ENCODE measurements at regions not wholly inside any gene's neighbourhood (a gene's known extent, or its start where the extent isn't known, plus 50 kb on each side); places are given as distances from the start of the nearest gene placed in this dataset.

DNA sequence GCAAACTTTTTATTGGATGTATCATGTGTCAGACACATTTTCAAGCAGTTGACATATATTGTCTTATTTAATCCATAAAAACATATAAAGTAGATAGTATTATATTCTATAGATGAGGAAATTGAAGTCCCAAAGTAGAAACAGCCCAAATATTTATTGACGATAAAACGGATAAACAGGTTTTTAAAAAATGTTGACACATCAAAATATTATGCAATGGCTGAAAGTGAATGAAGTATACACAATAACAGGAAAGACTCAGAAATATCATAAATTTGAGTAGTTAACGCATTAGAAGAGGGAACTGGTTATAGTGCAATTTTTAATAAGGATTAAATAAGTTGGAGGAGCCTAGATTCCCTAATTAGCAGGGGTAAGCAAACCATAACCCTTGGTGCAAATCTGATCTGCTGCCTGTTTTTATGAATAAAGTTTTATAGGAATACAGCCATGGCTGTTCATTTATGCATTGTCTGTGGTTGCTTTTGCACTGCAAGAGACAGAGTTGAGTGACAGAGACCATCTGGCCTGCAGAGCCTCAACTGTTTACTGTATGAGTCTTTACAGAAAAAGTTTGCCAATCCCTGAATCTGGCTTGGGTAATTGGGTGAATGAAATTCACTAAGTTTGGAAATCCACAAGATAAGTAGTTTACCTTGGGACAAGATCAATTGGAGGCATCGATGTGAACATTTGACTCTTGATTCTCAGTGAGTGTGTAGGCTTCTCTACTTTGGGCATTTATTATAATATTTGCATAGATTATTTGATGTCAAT lies 50.6 kb upstream of the EXOC2 start:
- TF ChIP-seq, protein P1, sequence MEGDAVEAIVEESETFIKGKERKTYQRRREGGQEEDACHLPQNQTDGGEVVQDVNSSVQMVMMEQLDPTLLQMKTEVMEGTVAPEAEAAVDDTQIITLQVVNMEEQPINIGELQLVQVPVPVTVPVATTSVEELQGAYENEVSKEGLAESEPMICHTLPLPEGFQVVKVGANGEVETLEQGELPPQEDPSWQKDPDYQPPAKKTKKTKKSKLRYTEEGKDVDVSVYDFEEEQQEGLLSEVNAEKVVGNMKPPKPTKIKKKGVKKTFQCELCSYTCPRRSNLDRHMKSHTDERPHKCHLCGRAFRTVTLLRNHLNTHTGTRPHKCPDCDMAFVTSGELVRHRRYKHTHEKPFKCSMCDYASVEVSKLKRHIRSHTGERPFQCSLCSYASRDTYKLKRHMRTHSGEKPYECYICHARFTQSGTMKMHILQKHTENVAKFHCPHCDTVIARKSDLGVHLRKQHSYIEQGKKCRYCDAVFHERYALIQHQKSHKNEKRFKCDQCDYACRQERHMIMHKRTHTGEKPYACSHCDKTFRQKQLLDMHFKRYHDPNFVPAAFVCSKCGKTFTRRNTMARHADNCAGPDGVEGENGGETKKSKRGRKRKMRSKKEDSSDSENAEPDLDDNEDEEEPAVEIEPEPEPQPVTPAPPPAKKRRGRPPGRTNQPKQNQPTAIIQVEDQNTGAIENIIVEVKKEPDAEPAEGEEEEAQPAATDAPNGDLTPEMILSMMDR (IDR thresholded peaks at IDR 0.05 in 2 of 3, conservative IDR thresholded peaks at IDR 0.05 in 1 of 3; ENCODE audit: borderline replicate concordance in 1 of 3, insufficient read depth in 1 of 3, low read depth in 2 of 3, low read length in 2 of 3) = no peak
- Histone ChIP-seq H3K4me2 (ENCODE audit: low read length) (no peak overlapping the region), H3K4me1 (ENCODE audit: control insufficient read depth in 1 of 2, insufficient read depth in 2 of 2, low read length in 2 of 2) (no peaks in the 10 kb centered on the region), H3K9me3 (ENCODE audit: control insufficient read depth in 1 of 2, insufficient read depth in 1 of 2, low read depth in 1 of 2, low read length in 2 of 2) (no peaks in the 10 kb centered on the region), H3K27ac (ENCODE audit: low read depth, low read length) (no peak overlapping the region), H3K27me3 (ENCODE audit: insufficient read depth, low read length) (no peaks in the 10 kb centered on the region), H3K4me3 (replicated peaks in 1 of 2; ENCODE audit: low read depth in 1 of 2, low read length in 2 of 2) (no peak overlapping the region), H3K79me2 (ENCODE audit: insufficient read depth, low read length) (no peaks in the 10 kb centered on the region), H3K36me3 (ENCODE audit: control insufficient read depth in 1 of 2, insufficient read depth in 2 of 2, low read length in 2 of 2) (no peaks in the 10 kb centered on the region), H3K9me2 (ENCODE audit: insufficient read depth) (no peaks in the 10 kb centered on the region), H3K9ac (ENCODE audit: low read length) (no peak overlapping the region), H2AFZ (ENCODE audit: low read depth, low read length, poor library complexity, severe bottlenecking) (no peak overlapping the region), H4K20me1 (ENCODE audit: insufficient read depth) (no peaks in the 10 kb centered on the region)
- ATAC-seq = no peak
- ChIA-PET CTCF (no interaction called here), POLR2A (no interaction called here), RAD21 (ENCODE audit: low non-redundant PET in 1 of 2, low total read pairs in 2 of 2, uncharacterized antibody in 2 of 2, unreplicated experiment in 2 of 2) (no interaction called here)
- BruUV-seq (replicated peaks) = no TSS peak
- DNase-seq (ENCODE audit: low read depth, low spot score) = no peak
- intact Hi-C loops (cut with micrococcal nuclease) = no loop called here
